Lung (tissue), 11 donors: ENCODE measurements at regions not wholly inside any gene's neighbourhood (a gene's known extent, or its start where the extent isn't known, plus 50 kb on each side); places are given as distances from the start of the nearest gene placed in this dataset.

ENCODE experiments used
- ATAC-seq: fragments of 200-7000 bp; cut with Tn5 transposase; one replicate; pipeline ENCODE4 v1.9.1; 2020; ENCODE audit warnings: moderate number of reproducible peaks; ENCODE audit not compliant: insufficient read depth, low FRiP score
- DNase-seq, 3 donors: peaks; one replicate each; pipeline ENCODE4 v3.0.0-alpha.2; 2013 to 2017
- H3K27ac ChIP-seq, 2 donors: one replicate each; pipeline ENCODE4 v1.5.1; 2013; ENCODE audit warnings: mild to moderate bottlenecking in 2 of 2, moderate library complexity in 2 of 2, control low read depth in 1 of 2, inconsistent platforms in 1 of 2, low read depth in 1 of 2, low read length in 1 of 2
- H3K27me3 ChIP-seq, 3 donors: one replicate each; pipeline ENCODE4 v1.5.1; 2013; ENCODE audit warnings: low read length in 2 of 3; ENCODE audit not compliant: control insufficient read depth in 3 of 3, insufficient read depth in 3 of 3
- H3K36me3 ChIP-seq, 4 donors: one replicate each; pipeline ENCODE4 v1.5.1; 2013; ENCODE audit warnings: low read length in 4 of 4, mild to moderate bottlenecking in 1 of 4, moderate library complexity in 1 of 4; ENCODE audit not compliant: control insufficient read depth in 4 of 4, insufficient read depth in 4 of 4
- H3K4me1 ChIP-seq, 5 donors: one replicate each; pipeline ENCODE4 v1.5.1; 2013; ENCODE audit warnings: low read length in 5 of 5, mild to moderate bottlenecking in 2 of 5, moderate library complexity in 1 of 5; ENCODE audit not compliant: control insufficient read depth in 5 of 5, insufficient read depth in 5 of 5
- H3K4me3 ChIP-seq: one replicate; pipeline ENCODE4 v1.5.1; 2013; ENCODE audit warnings: mild to moderate bottlenecking, control low read depth, moderate library complexity
- H3K9ac ChIP-seq, 2 donors: one replicate each; pipeline ENCODE4 v1.5.1; 2013; ENCODE audit warnings: low read length in 2 of 2, control low read depth in 1 of 2; ENCODE audit not compliant: insufficient read depth in 1 of 2
- H3K9me3 ChIP-seq, 4 donors: one replicate each; pipeline ENCODE4 v1.5.1; 2013; ENCODE audit warnings: low read length in 3 of 4, mild to moderate bottlenecking in 1 of 4, moderate library complexity in 1 of 4; ENCODE audit not compliant: control insufficient read depth in 4 of 4, insufficient read depth in 3 of 4
- WGBS, 2 donors: extraction: QIAGEN DNeasy Blood & Tissue Kit; methylation state at CpG; one replicate each; pipeline ENCODE4 v1.1.7; 2013; 5-methylcytosine and 5-hydroxymethylcytosine counted together
- TF ChIP-seq, protein P1 (sequence below): IDR thresholded peaks from 2 replicates; pipeline ENCODE4 v1.5.1; 2012; ENCODE audit warnings: mild to moderate bottlenecking; ENCODE audit errors: control extremely low read depth, extremely low read depth
- donor health status: control.
- donor health status: control.
- donor health status: Bipolar disorder and iron deficiency.
- donor health status: healthy.
- donor health status: DM: yes; HTN: yes; CAD: no.

DNA sequence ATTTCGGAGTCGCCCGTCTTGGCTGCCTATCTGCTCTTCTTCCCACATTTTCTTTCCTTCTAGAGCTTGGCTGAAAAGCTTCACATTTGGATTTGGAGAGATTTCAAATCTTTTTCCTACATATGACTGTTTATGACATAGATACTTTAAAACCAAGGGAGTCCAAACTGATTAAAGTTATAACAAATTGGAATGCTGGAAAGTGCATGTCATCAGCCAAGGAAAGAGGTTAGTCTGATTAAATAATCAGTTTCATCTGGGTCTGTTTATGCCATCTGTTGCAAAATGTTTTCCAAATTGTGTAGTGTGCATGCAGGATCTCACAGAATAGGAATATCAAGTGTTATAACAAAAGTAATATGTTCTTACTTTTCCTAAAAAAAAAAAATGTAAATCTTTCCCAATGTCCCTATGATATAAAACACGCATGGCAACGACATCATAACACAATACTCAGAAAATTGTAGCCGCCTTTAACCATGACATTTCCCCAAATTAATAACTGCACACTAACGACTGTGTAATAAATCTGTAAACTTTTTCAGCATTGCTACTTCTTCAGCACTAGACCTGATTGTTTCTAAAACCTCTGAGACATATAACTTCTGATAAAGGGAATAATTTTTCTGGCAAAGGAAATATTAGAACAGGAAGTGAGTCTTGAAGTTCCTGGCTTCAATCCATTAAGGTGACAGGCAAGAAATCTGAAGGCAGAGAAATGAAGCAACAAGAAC, 230.2 kb upstream of the FOXQ1 start:
- H3K27ac ChIP-seq, result peak overlapping the region in 1 of 2 donors; percentile 35
- TF ChIP-seq, protein P1, sequence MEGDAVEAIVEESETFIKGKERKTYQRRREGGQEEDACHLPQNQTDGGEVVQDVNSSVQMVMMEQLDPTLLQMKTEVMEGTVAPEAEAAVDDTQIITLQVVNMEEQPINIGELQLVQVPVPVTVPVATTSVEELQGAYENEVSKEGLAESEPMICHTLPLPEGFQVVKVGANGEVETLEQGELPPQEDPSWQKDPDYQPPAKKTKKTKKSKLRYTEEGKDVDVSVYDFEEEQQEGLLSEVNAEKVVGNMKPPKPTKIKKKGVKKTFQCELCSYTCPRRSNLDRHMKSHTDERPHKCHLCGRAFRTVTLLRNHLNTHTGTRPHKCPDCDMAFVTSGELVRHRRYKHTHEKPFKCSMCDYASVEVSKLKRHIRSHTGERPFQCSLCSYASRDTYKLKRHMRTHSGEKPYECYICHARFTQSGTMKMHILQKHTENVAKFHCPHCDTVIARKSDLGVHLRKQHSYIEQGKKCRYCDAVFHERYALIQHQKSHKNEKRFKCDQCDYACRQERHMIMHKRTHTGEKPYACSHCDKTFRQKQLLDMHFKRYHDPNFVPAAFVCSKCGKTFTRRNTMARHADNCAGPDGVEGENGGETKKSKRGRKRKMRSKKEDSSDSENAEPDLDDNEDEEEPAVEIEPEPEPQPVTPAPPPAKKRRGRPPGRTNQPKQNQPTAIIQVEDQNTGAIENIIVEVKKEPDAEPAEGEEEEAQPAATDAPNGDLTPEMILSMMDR, result no peak
- H3K4me1 ChIP-seq, result peaks cover 0 to 42% (median 16%) of the 10 kb centered on the region in 5 donors
- no peak overlapping the region for H3K4me3 ChIP-seq
- H3K27me3 ChIP-seq, result no peaks in the 10 kb centered on the region
- no peaks in the 10 kb centered on the region for H3K9me3 ChIP-seq
- DNase-seq, result peak in 2 of 3 donors; percentile 71 to 78
- peak overlapping the region in 1 of 2 donors; percentile 61 for H3K9ac ChIP-seq
- WGBS, 2 donors, result 39 to 71% methylated on average over 7 of the region's 7 CpGs
- no peaks in the 10 kb centered on the region for H3K36me3 ChIP-seq
- peak; percentile 25 for ATAC-seq

DNA sequence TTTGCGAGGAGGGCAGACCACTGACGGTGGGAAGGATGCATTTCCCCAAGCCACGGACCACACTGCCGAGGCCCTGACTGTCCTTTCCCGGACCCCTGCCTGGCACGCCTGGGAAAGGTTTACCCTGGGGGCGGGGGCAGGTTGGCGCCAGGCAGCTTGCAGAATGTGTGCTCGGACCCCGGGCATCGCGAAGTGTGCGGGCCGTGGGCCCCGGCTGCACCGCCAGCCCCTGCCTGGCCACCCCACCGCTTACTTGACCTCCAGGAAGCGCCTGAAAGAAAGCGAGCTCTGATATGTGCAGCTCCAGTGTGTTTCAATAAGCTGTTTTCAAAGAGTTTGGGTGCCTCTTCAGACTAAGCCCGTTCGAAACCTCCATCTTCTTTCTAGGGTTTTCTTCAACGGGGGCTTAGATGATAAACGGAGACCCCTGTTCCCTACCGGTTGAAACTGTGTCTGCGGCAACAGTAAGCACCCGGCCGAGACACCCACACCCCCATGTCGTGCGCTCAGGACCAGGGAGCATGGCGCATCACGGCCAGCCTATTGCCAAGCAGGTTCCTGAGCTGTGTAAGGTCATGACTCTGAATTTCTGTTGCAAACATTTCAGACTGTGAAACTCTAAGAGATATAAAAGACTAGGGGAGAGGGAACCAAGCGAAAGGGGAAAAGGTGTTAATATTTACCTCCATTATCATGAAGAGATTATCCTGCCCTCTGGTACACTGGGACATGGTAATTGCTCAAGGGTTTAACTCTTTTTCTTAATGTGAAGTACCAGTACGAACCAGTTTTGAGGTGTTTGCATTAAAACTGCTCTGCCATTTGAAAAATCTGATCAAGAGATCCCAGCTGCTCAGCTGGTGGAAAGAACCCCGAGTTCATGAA, 231.2 kb upstream of the FOXQ1 start:
- H3K4me3 ChIP-seq, result no peak overlapping the region
- DNase-seq (peak in 2 of 3 donors; percentile 40 to 61), ATAC-seq (no peak)
- H3K4me1 ChIP-seq, result peaks cover 0 to 37% (median 16%) of the 10 kb centered on the region in 5 donors
- TF ChIP-seq, protein P1, result no peak
- H3K9ac ChIP-seq, result peak overlapping the region in 1 of 2 donors; percentile 52
- H3K27ac ChIP-seq, result no peak overlapping the region
- 82 to 92% methylated on average over 34 of the region's 34 CpGs for WGBS, 2 donors
- H3K36me3 ChIP-seq, result no peaks in the 10 kb centered on the region
- no peaks in the 10 kb centered on the region for H3K9me3 ChIP-seq
- H3K27me3 ChIP-seq, result no peaks in the 10 kb centered on the region

DNA sequence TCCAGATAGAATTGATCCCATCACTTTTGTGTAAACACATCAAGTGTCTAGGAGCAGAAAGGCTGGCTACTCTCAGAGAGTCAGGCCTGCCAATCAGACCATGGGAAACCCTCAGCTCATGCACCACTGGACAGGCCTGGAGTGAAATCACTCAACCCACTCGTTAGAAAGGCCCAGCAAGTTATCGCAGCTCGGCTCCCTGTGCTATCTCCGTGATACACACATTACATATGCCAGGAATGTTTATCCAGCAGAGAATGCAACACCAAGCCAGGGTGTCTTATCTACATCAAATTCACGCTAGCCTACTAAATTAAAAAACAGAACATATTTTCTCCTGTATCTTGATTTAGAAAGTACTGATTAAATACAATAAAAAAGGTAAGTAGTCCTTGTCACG, 232.4 kb upstream of the FOXQ1 start:
- no peak overlapping the region for H3K9ac ChIP-seq
- no peak for DNase-seq

More for the DNA sequence above, 232.4 kb upstream of the FOXQ1 start:
- Histone ChIP-seq H3K27ac (no peak overlapping the region), H3K4me1 (peaks cover 0 to 43% (median 16%) of the 10 kb centered on the region in 5 donors), H3K9me3 (no peaks in the 10 kb centered on the region), H3K36me3 (no peaks in the 10 kb centered on the region), H3K4me3 (no peak overlapping the region), H3K27me3 (no peaks in the 10 kb centered on the region)
- WGBS, 2 donors, result 85 to 88% methylated on average over 6 of the region's 6 CpGs
- ATAC-seq, result no peak
- TF ChIP-seq, protein P1, result no peak
